NCI-H1048 (cell line): ENCODE measurements at regions not wholly inside any gene's neighbourhood (a gene's known extent, or its start where the extent isn't known, plus 50 kb on each side); places are given as distances from the start of the nearest gene placed in this dataset.

Source experiments
- DNase-seq: peaks from one replicate; lab custom pipeline; 2025; lab: John Stamatoyannopoulos, UW

DNA sequence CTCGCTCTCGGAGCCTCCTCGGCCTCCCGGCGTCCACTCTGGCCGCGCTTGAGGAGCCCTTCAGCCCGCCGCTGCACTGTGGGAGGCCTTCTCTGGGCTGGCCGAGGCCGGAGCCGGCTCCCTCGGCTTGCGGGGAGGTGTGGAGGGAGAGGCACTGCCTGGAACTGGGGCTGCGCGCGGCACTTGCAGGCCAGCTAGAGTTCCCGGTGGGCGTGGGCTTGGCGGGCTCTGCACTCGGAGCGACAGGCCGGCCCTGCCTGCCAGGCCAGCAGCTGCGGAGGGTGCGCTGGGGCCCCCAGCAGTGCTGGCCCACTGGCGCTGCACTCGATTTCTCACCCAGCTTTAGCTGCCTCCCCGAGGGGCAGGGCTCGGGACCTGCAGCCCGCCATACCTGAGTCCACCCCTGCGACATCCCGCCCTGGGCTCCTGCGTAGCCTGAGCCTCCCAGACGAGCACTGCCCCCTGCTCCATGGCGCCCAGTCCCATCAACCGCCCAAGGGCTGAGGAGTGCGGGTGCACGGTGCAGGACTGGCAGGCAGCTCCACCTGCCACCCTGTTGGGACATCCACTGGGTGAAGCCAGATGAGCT lies 765.0 kb downstream of the IGSF11 start:
- DNase-seq: no peak

GRCh38 chr3:118272991-118273390 lies 761.7 kb downstream of the IGSF11 start:
- DNase-seq: no peak

- DNase-seq: no peak
Observed at GRCh38 chr3:118277814-118278213, 756.8 kb downstream of the IGSF11 start.

- DNase-seq: no peak
Observed at GRCh38 chr3:118292841-118293240, 741.8 kb downstream of the IGSF11 start.

DNA sequence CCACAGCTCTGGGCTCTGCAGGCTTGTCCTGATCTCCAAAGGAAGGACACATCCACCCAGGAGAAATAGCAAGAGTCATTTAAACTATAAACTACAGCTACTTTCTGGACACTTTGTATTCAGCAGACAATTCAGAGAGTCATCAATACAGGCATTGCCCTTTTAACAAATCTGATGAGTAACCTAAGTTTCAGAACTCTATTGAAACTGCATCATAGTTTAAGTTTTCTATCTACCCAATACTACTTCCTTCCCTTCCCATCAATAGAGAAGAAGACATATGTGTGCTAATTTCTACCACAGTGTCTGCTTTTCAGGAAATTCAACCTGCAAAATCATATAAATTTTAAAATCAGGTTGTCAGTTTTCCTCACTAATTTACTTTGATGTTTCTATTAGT lies 736.5 kb downstream of the IGSF11 start:
- DNase-seq: no peak

GRCh38 chr3:118304557-118304956 lies 730.1 kb downstream of the IGSF11 start:
- no peak for DNase-seq

GRCh38 chr3:118332699-118333098 lies 701.9 kb downstream of the IGSF11 start:
- no peak for DNase-seq

GRCh38 chr3:118337649-118338048 lies 697.0 kb downstream of the IGSF11 start:
- no peak for DNase-seq

DNA sequence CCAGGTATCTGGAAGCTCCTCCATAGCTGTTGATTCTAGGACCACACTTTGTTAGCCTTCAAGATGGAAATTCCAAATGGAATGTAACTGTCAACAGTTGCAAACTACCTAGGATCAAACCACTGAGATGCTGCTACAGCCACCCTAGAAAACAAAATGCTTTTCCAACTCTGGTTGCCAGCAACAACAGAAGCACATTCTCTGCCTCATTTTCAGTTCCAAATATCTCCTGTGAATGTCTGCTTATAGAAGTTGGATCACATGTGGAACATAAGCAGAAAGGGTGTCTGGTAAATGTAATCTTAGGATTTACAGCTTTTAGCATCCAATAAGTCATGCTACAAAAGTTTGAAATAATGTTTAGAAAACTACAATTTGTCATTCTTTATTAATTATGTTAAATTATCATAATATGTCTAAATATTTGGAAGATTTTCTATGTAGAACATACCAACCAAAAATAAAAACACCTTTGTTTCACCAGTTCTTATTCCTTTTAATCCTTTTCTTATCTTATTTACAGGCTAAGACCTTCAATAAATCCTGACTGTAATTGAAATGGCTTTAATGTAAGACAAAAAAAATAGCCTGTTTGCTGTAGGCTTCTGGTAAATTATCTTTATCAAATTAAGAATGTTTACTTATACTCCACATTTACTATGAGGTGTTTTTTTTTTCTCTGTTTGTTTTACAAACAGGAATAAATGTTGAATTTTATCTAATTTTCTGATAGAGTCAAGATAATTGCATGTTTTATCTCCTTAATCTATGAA lies 687.1 kb downstream of the IGSF11 start:
- DNase-seq: no peak

DNA sequence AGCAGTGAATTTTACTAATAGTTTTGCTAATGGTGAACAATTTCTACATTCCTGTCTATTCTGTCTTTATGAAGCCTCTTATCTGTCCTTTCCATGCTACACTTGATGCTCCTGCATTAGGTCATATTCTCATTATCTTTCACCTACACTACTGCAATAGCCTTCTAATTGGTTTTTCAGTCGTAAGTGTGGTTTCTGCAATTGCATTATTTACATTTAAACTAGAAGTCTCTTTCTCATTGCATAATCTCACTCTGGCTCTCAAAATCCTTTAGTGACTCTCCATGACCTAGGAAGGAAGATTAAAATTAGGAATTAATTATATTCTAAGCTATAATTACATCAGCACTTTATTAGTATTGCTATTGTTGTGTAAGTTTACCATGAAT lies 686.5 kb downstream of the IGSF11 start:
- DNase-seq: no peak

GRCh38 chr3:118354556-118354955 lies 680.1 kb downstream of the IGSF11 start:
- no peak for DNase-seq

- DNase-seq: no peak
Observed at GRCh38 chr3:118369892-118370491, 664.7 kb downstream of the IGSF11 start.

- no peak for DNase-seq
Observed at GRCh38 chr3:118380576-118380975, 654.1 kb downstream of the IGSF11 start.

DNA sequence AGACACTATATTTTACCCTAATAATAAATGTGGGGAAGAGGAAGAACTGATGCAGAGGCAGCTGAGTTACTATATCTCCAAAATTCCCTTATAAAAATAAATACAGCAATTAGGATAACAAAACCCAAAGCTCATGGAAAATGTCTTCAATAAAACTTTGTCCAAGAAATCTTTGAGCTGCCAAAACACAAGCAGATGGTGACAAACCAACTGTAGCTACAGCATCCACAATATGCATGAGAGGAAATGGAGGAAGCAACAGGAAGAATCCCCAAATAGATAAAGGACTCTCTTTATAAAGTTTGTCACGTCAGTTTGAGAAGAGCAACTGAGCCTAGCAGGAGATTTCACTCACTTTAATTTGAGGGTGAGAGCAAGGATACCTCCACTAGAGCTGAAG lies 638.2 kb downstream of the IGSF11 start:
- DNase-seq: no peak

DNA sequence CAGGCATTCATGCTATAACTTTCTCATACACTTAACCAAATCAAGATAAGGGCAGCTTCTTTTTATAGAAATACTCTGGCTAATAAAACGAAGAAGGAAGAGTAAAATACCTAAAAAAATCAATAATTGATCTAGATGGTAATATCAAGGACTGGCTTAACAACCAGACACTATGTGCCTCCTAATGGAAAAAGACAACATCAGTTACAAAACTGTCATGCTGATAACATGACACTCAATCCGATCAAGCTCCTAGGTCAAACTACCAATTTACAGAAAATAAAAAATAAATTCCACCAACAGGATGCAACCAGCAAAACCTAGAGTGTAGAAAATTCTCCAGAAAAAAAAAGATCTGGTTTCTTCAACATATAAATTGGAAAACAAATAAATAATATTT lies 634.6 kb downstream of the IGSF11 start:
- DNase-seq: no peak

DNA sequence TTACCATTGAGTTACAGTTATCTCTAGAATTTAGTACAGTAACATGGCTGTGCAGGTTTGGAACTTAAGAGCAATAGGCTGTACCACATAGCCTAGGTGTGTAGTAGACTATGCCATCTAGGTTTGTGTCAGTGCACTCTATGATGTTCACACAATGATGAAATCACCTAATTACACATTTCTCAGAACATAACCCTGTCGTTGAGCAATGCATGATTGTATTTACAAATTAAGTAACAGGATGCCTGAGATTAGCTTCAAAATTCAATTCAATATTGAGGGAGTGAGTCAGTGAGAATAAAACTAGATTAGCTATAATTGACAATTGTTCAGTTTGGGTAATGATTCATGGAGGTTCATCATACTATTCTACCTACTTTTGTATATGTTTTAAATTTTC lies 633.8 kb downstream of the IGSF11 start:
- no peak for DNase-seq

DNA sequence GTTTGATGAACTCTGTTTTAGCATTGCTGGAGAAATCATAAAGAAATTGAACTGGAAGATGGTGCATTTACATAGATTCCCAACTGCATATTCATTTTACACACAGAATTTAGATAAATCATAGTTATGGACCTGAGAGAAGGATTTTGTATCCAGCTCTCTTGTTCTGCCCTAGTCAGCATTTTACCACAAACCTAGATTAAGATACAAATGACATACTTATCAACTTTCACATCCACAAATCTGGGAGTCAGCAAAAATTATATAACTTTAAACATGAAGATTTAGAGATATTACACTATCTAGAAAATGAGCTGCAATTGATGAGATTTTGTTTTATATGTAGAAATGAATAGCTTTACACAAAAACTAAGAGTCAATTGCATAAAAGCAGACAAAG lies 632.8 kb downstream of the IGSF11 start:
- no peak for DNase-seq

GRCh38 chr3:118402971-118403370 lies 631.7 kb downstream of the IGSF11 start:
- DNase-seq: no peak

- no peak for DNase-seq
Observed at GRCh38 chr3:118406562-118406961, 628.1 kb downstream of the IGSF11 start.

- no peak for DNase-seq
Observed at GRCh38 chr3:118408431-118408830, 626.2 kb downstream of the IGSF11 start.

DNA sequence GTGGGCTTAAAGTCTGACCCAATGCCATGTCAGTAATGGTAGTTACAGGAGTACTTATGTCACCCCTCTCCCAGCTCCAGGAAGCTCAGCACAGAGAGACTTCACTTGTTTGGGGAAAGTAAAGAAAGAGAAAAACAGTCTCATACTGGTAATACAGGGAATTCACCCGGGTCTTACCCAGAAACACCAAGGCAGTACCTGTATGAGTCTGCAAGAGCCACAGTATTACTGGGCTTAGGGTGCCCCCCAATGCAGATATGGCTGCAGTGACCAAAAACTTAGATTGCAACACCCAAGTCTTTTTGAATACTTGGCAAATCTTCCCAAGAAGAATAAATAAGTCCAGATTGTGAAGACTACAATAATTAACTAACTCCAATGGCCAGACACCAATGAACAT lies 622.1 kb downstream of the IGSF11 start:
- no peak for DNase-seq

DNA sequence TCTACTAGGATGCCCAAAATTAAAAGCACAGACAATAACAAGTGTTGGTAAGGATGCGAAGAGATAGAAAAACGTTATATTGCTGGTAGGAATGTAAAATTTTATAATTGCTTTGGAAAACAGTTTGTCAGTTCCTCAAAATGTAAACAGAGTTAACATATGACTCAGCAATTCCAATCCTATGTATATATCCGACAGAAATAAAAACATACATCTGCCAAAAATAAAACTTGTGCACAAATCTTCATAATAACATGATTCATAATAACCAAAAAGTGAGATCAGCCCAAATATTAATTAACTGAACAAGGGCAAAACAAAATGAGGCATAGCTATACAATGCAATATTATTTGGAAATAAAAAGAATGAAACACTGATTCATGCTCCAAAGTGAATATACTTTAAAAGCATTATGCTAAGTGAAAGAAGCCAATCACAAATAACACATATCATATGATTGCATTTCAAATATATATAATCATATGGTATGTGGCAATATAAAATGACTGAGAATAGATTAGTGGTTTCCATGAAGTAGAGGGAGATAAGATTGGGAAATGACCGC lies 609.3 kb downstream of the IGSF11 start:
- no peak for DNase-seq

DNA sequence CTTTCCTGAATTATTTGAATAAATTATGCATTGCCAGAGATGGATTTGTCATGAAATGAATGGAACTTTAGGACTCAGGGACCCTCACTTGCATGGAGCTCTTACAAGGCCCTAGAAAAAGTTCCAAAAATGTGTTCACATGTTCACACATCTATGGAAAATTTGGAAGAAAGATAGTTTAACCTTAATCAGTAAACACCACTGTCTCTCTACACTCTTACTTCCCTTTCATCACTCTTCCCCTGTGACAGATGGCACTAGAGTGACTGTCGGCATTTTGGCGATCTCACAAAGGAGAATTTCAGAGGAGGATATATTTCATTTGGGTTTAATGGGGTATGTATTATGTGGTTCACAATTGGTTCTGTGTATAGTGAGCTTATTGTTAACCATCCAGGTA lies 600.8 kb downstream of the IGSF11 start:
- no peak for DNase-seq
